K562 (cell line): ENCODE measurements at regions not wholly inside any gene's neighbourhood (a gene's known extent, or its start where the extent isn't known, plus 50 kb on each side); places are given as distances from the start of the nearest gene placed in this dataset.

Experiments used
- ATAC-seq: fragments of 200-7000 bp; cut with Tn5 transposase; 3 replicates; pipeline ENCODE4 v1.9.1; 2020; ENCODE audit warnings: moderate library complexity
- BruUV-seq: library from RNA; stranded (reverse); fragments of 400-500 nt; replicated peaks from 2 replicates; lab custom pipeline; 2021; lab: Mats Ljungman, UMichigan
- CTCF ChIA-PET: fragments of 300-600 bp; formaldehyde crosslinking; extraction: SDS; loops from one replicate; lab custom pipeline; 2021; ENCODE audit warnings: low intra/inter-chr PET ratio; lab: Yijun Ruan, JAX
- POLR2A ChIA-PET: fragments of 300-600, 350-650 bp; sonication (Branson Sonifier 250); formaldehyde crosslinking; extraction: SDS; loops from one replicate; lab custom pipeline; 2021; ENCODE audit warnings: antibody characterized with exemption, inconsistent platforms; lab: Yijun Ruan, JAX
- DNase-seq, 4 experiments: peaks; one replicate each; pipeline versions ENCODE4 v3.0.0 to v3.0.0-alpha.2; 2011 to 2018; ENCODE audit warnings: low spot score in 3 of 4, mixed read lengths in 3 of 4; ENCODE audit errors: extremely low read depth in 1 of 4
- FAIRE-seq: peaks from 2 replicates; lab custom pipeline; 2011; peaks lifted over from hg19 to GRCh38; lab: Jason Lieb, UNC
- H2AFZ ChIP-seq: 2 replicates; pipeline ENCODE4 v1.6.0; 2011; ENCODE audit warnings: low read depth, low read length, control low read depth, inconsistent platforms
- H3K27ac ChIP-seq: fragments of 200-600 bp; 3 replicates; pipeline ENCODE4 v1.8.0; 2011; ENCODE audit warnings: low read depth, mild to moderate bottlenecking, control low read depth, inconsistent platforms, low read length, moderate library complexity, mixed read lengths; ENCODE audit errors: extremely low read depth
- H3K27me3 ChIP-seq, 2 experiments: fragments of 300-600 bp in 1 of 2; 2 replicates in 1 of 2; 3 replicates in 1 of 2; pipeline versions ENCODE4 v1.6.0 to v1.8.0; 2011; ENCODE audit warnings: inconsistent platforms in 2 of 2, low read length in 2 of 2, mild to moderate bottlenecking in 1 of 2, mixed read lengths in 1 of 2, moderate library complexity in 1 of 2; ENCODE audit not compliant: control insufficient read depth in 2 of 2, insufficient read depth in 2 of 2
- H3K36me3 ChIP-seq: fragments of 300-600 bp; 3 replicates; pipeline ENCODE4 v1.8.0; 2011; ENCODE audit warnings: mild to moderate bottlenecking, low read length, inconsistent platforms; ENCODE audit not compliant: control insufficient read depth, insufficient read depth
- H3K4me1 ChIP-seq, 2 experiments: fragments of 200-600 bp in 1 of 2; replicated peaks in 1 of 2; 2 replicates in 1 of 2; 3 replicates in 1 of 2; pipeline versions ENCODE4 v1.5.1 to v1.8.0; 2011; ENCODE audit warnings: inconsistent platforms in 2 of 2, low read length in 2 of 2, mild to moderate bottlenecking in 1 of 2, mixed read lengths in 1 of 2, moderate library complexity in 1 of 2; ENCODE audit not compliant: control insufficient read depth in 2 of 2, insufficient read depth in 2 of 2
- H3K4me2 ChIP-seq: 2 replicates; pipeline ENCODE4 v1.6.1; 2011; ENCODE audit warnings: low read length, control low read depth, inconsistent platforms, mixed read lengths; ENCODE audit not compliant: insufficient read depth
- H3K4me3 ChIP-seq: fragments of 200-600 bp; sonication (generic), shearing (Covaris generic); 2 replicates; pipeline ENCODE4 v1.5.1; 2016; ENCODE audit warnings: control low read depth, inconsistent platforms
- H3K79me2 ChIP-seq: fragments of 200-600 bp; 3 replicates; pipeline ENCODE4 v1.8.0; 2011; ENCODE audit warnings: low read length, inconsistent platforms; ENCODE audit not compliant: control insufficient read depth, insufficient read depth
- H3K9ac ChIP-seq, 2 experiments: 2 replicates each; pipeline versions ENCODE4 v1.6.0 to v1.6.1; 2011; ENCODE audit warnings: low read depth in 2 of 2, low read length in 2 of 2, control low read depth in 1 of 2, inconsistent platforms in 1 of 2, mild to moderate bottlenecking in 1 of 2, mixed read lengths in 1 of 2; ENCODE audit not compliant: insufficient read depth in 1 of 2
- H3K9me1 ChIP-seq: one replicate; pipeline ENCODE4 v1.6.0; 2011; ENCODE audit warnings: inconsistent platforms, mild to moderate bottlenecking, low read length, moderate library complexity; ENCODE audit not compliant: control insufficient read depth, insufficient read depth
- H3K9me3 ChIP-seq: replicated peaks from 2 replicates; pipeline ENCODE4 v1.5.1; 2011; ENCODE audit warnings: low read depth, low read length, inconsistent platforms; ENCODE audit not compliant: control insufficient read depth, insufficient read depth
- H4K20me1 ChIP-seq: replicated peaks from 2 replicates; pipeline ENCODE4 v1.6.1; 2011; ENCODE audit warnings: low read length, inconsistent platforms, mixed read lengths; ENCODE audit not compliant: control insufficient read depth, insufficient read depth
- BDP1 ChIP-seq: IDR thresholded peaks from 3 replicates; pipeline ENCODE4 v1.6.1; 2011; ENCODE audit not compliant: insufficient read length, insufficient read depth
- ETV5 ChIP-seq: sonication (generic); formaldehyde crosslinking; IDR thresholded peaks from 2 replicates; pipeline ENCODE4 v1.4.0; 2020; ENCODE audit warnings: low read depth, mild to moderate bottlenecking, missing genetic modification reagents
- EWSR1 ChIP-seq: fragments of 450-650 bp; IDR thresholded peaks from 2 replicates; pipeline ENCODE4 v1.6.1; 2018; ENCODE audit warnings: borderline replicate concordance, mild to moderate bottlenecking, low read depth, moderate library complexity; ENCODE audit not compliant: partially characterized antibody
- EZH2 ChIP-seq: IDR thresholded peaks from 2 replicates; pipeline ENCODE4 v1.6.1; 2012; ENCODE audit warnings: low read depth, mild to moderate bottlenecking, inconsistent platforms, low read length, borderline replicate concordance
- MCM3 ChIP-seq: fragments of 450-650 bp; IDR thresholded peaks from 2 replicates; pipeline ENCODE4 v1.6.1; 2016
- NFE2L1 ChIP-seq: fragments of 450-650 bp; IDR thresholded peaks from 2 replicates; pipeline ENCODE4 v1.6.1; 2016; ENCODE audit warnings: missing genetic modification characterization, low read depth, mild to moderate bottlenecking, missing compliant biosample characterization, moderate library complexity, borderline replicate concordance
- SIX5 ChIP-seq, 2 experiments: IDR thresholded peaks; 2 replicates each; pipeline ENCODE4 v1.6.1; 2011; ENCODE audit warnings: low read length in 2 of 2, borderline replicate concordance in 1 of 2, low read depth in 1 of 2, mild to moderate bottlenecking in 1 of 2, moderate library complexity in 1 of 2; ENCODE audit not compliant: insufficient read depth in 1 of 2
- SMARCA5 ChIP-seq: fragments of 450-650 bp; IDR thresholded peaks from 2 replicates; pipeline ENCODE4 v1.6.1; 2016
- STAG1 ChIP-seq: sonication (generic); formaldehyde crosslinking; IDR thresholded peaks from 2 replicates; pipeline ENCODE4 v1.5.0; 2020; ENCODE audit warnings: missing genetic modification reagents, borderline replicate concordance
- TCF3 ChIP-seq: sonication (generic); formaldehyde crosslinking; IDR thresholded peaks from 2 replicates; pipeline ENCODE4 v1.4.0; 2020; ENCODE audit warnings: mild to moderate bottlenecking, missing genetic modification reagents
- ZNF347 ChIP-seq: fragments of 450-650 bp; formaldehyde crosslinking; IDR thresholded peaks from 2 replicates; pipeline ENCODE4 v1.4.0; 2020; ENCODE audit warnings: low read depth, mild to moderate bottlenecking, moderate library complexity
- ZNF408 ChIP-seq: fragments of 250-450 bp; sonication (Bioruptor Pico); IDR thresholded peaks from 2 replicates; pipeline ENCODE4 v1.4.0; 2020; ENCODE audit warnings: low read depth, mild to moderate bottlenecking, moderate library complexity
- ZNF668 ChIP-seq: fragments of 250-450 bp; sonication (Bioruptor Pico); IDR thresholded peaks from 2 replicates; pipeline ENCODE4 v1.8.0; 2022; ENCODE audit warnings: mild to moderate bottlenecking, inconsistent platforms
- WGBS: fragments of 100-300 bp; shearing (Covaris generic); methylation state at CpG from one replicate; pipeline ENCODE4 v1.1.6; 2016; ENCODE audit warnings: low coverage, mixed read lengths; ENCODE audit not compliant: insufficient coverage; ENCODE audit errors: missing lambda C conversion rate; 5-methylcytosine and 5-hydroxymethylcytosine counted together
- in situ Hi-C: fragments of 300-500 bp; cut with MboI; formaldehyde crosslinking; loops from 4 replicates; pipeline ENCODE4 v1.15.0; 2018; ENCODE audit warnings: inconsistent platforms, mixed read lengths
- intact Hi-C: fragments of 100-400 bp; cut with micrococcal nuclease; formaldehyde crosslinking; loops from 2 replicates; pipeline ENCODE4 v1.14.2; 2022
- TF ChIP-seq, protein P1 (sequence below): sonication (generic); formaldehyde crosslinking; IDR thresholded peaks from 2 replicates; pipeline ENCODE4 v1.8.0; 2022; ENCODE audit warnings: mild to moderate bottlenecking, missing genetic modification reagents, borderline replicate concordance
- TF ChIP-seq, protein P2 (sequence below): IDR thresholded peaks from 3 replicates; pipeline ENCODE4 v1.6.1; 2011; ENCODE audit warnings: borderline replicate concordance, mild to moderate bottlenecking, moderate library complexity; ENCODE audit not compliant: insufficient read length; ENCODE audit errors: extremely low read depth

DNA sequence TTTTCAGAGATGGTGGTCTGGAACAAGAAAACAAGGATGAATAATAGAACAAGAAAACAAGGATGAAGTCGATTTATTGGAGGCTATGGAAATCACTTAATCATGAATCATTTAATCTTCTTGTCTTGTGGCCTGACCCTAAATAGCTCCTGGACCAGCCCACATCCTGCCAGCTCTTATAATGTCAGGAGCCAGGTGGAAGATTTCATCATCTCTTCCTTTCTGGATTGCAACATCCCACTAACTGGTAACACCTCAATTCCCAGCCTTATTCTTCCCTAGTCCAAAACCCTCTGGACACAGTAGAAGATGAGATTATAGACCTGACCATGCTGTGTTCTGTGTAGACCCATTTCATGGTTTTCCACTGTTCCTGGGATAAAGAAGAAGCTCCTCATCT is 470.1 kb upstream of the USP9Y start:
- TF ChIP-seq ZNF408 (CRISPR knock-in tag) = no peak
- TF ChIP-seq SMARCA5 = no peak
- no peak for TF ChIP-seq SIX5 (IDR thresholded peaks at IDR 0.05; ENCODE audit: borderline replicate concordance in 1 of 2, insufficient read depth in 1 of 2, low read depth in 1 of 2, low read length in 2 of 2)
- no peak for TF ChIP-seq ETV5 (CRISPR knock-in tag)
- no peak for TF ChIP-seq EWSR1
- TF ChIP-seq NFE2L1 (tag) = no peak
- no peak for TF ChIP-seq STAG1
- TF ChIP-seq TCF3 (CRISPR knock-in tag) = no peak
- TF ChIP-seq ZNF347 (CRISPR knock-in tag) = no peak
- no peak for TF ChIP-seq BDP1
- no peak for TF ChIP-seq EZH2
- TF ChIP-seq ZNF668 = no peak
- TF ChIP-seq, protein P1, sequence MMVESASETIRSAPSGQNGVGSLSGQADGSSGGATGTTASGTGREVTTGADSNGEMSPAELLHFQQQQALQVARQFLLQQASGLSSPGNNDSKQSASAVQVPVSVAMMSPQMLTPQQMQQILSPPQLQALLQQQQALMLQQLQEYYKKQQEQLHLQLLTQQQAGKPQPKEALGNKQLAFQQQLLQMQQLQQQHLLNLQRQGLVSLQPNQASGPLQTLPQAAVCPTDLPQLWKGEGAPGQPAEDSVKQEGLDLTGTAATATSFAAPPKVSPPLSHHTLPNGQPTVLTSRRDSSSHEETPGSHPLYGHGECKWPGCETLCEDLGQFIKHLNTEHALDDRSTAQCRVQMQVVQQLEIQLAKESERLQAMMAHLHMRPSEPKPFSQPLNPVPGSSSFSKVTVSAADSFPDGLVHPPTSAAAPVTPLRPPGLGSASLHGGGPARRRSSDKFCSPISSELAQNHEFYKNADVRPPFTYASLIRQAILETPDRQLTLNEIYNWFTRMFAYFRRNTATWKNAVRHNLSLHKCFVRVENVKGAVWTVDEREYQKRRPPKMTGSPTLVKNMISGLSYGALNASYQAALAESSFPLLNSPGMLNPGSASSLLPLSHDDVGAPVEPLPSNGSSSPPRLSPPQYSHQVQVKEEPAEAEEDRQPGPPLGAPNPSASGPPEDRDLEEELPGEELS (CRISPR knock-in tag) = no peak
- TF ChIP-seq, protein P2, sequence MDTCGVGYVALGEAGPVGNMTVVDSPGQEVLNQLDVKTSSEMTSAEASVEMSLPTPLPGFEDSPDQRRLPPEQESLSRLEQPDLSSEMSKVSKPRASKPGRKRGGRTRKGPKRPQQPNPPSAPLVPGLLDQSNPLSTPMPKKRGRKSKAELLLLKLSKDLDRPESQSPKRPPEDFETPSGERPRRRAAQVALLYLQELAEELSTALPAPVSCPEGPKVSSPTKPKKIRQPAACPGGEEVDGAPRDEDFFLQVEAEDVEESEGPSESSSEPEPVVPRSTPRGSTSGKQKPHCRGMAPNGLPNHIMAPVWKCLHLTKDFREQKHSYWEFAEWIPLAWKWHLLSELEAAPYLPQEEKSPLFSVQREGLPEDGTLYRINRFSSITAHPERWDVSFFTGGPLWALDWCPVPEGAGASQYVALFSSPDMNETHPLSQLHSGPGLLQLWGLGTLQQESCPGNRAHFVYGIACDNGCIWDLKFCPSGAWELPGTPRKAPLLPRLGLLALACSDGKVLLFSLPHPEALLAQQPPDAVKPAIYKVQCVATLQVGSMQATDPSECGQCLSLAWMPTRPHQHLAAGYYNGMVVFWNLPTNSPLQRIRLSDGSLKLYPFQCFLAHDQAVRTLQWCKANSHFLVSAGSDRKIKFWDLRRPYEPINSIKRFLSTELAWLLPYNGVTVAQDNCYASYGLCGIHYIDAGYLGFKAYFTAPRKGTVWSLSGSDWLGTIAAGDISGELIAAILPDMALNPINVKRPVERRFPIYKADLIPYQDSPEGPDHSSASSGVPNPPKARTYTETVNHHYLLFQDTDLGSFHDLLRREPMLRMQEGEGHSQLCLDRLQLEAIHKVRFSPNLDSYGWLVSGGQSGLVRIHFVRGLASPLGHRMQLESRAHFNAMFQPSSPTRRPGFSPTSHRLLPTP = no peak
- no peak for TF ChIP-seq MCM3

More for the DNA sequence above, 470.1 kb upstream of the USP9Y start:
- no peak for FAIRE-seq
- no peaks in the 10 kb centered on the region for H3K36me3 ChIP-seq
- H3K27me3 ChIP-seq = no peaks in the 10 kb centered on the region
- intact Hi-C loops (no loop called here), in situ Hi-C loops (no loop called here)
- WGBS = no CpG with 5 or more reads among the region's 1 CpG
- no peak for DNase-seq
- no peaks in the 10 kb centered on the region for H3K9me1 ChIP-seq
- no peaks in the 10 kb centered on the region for H4K20me1 ChIP-seq
- H3K9me3 ChIP-seq = no peaks in the 10 kb centered on the region
- ChIA-PET CTCF (no interaction called here), POLR2A (no interaction called here)
- no peaks in the 10 kb centered on the region for H3K79me2 ChIP-seq
- BruUV-seq = no TSS peak
- no peak overlapping the region for H3K9ac ChIP-seq
- no peak overlapping the region for H3K27ac ChIP-seq
- no peak overlapping the region for H3K4me3 ChIP-seq
- ATAC-seq = no peak
- H3K4me2 ChIP-seq = no peak overlapping the region
- no peaks in the 10 kb centered on the region for H3K4me1 ChIP-seq
- H2AFZ ChIP-seq = no peak overlapping the region
